ENCODE measurements at regions not wholly inside any gene's neighbourhood (a gene's known extent, or its start where the extent isn't known, plus 50 kb on each side); places are given as distances from the start of the nearest gene placed in this dataset.
A peak's percentile ranks its signal among the peaks of the same experiment; 100 is the strongest.

GRCh38 chr4:138299881-138300280 is 57.7 kb upstream of the SLC7A11 start:
- no peak for DNase-seq (ENCODE audit: low spot score)
- in situ Hi-C loops (cut with HindIII; ENCODE audit: low sequenced_read_pairs): no loop called here

- DNase-seq (ENCODE audit: low spot score): no peak
- in situ Hi-C loops (cut with HindIII; ENCODE audit: low sequenced_read_pairs): no loop called here
Measured at GRCh38 chr4:138298866-138299265, 56.7 kb upstream of the SLC7A11 start.

DNA sequence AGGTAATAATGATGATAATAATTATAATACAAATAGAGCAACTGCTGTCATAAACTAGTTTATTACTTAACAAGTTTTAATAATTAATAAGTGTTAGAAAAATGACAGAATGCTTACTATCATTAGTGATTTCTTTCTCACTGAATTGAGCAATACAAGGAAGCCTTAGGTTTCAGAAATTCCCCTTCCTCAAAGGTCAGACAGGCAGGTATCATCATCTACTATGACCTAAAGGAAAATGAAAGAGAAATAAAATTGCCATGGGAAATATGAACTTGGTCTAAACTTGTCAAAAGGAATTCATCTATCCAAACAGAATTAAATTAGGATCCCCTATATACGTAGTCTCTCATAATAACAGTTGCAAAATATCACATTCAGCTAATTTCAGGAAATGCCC is 56.3 kb upstream of the SLC7A11 start:
- DNase-seq (ENCODE audit: low spot score): no peak
- in situ Hi-C loops (cut with HindIII; ENCODE audit: low sequenced_read_pairs): no loop called here

DNA sequence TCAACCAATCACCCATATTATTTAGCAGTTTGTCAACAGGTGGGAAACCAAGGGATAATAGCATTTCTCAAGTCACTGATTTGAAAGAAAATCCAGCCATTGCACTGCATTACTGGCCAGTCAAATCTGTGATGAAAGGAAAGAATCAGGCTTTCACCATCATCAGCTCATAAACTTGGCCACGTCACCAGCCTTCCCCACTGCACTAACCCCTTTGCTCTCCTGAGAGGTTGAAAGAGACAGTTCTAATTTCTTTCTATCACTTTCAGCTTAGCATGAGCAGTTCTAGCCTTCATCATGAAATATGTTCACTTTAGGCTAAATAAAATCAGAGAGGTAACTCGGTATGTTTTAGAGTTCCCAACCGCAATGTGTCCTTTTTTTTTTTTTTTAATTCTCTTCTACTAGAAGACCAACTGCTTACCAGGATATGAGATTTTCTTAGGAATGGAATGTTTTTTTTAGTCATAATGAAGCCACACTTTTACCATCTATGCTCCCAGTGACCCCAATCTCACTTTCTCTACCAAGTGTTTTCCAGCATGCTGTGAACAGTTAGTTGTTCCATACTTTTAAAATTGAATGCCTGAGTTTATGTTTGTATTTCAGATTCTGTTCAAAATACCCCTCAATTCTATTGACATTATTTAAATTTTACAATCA is 55.7 kb upstream of the SLC7A11 start:
- no peak for DNase-seq (ENCODE audit: low spot score)
- in situ Hi-C loops (cut with HindIII; ENCODE audit: low sequenced_read_pairs): no loop called here

- DNase-seq (ENCODE audit: low spot score): peak; percentile 56
- in situ Hi-C loops (cut with HindIII; ENCODE audit: low sequenced_read_pairs): no loop called here
Measured at GRCh38 chr4:138292321-138292720, 50.2 kb upstream of the SLC7A11 start.
